ENCODE measurements at regions not wholly inside any gene's neighbourhood (a gene's known extent, or its start where the extent isn't known, plus 50 kb on each side); places are given as distances from the start of the nearest gene placed in this dataset.

- DNase-seq (ENCODE audit: low read depth): no peak
- H3K4me3 ChIP-seq (ENCODE audit: low read length): no peak overlapping the region
- no peak for TF ChIP-seq CTCF (IDR thresholded peaks at IDR 0.05; ENCODE audit: insufficient read depth, low read depth, low read length, missing control alignments)
These were observed 451.7 kb upstream of the HS6ST1 start for GRCh38 chr2:128770143-128771085.

GRCh38 chr2:128771401-128771800 lies 452.7 kb upstream of the HS6ST1 start:
- no peak for DNase-seq (ENCODE audit: low read depth)
- TF ChIP-seq CTCF (IDR thresholded peaks at IDR 0.05; ENCODE audit: insufficient read depth, low read depth, low read length, missing control alignments): no peak
- no peak overlapping the region for H3K4me3 ChIP-seq (ENCODE audit: low read length)

- DNase-seq (ENCODE audit: low read depth): no peak
- no peak overlapping the region for H3K4me3 ChIP-seq (ENCODE audit: low read length)
- TF ChIP-seq CTCF (IDR thresholded peaks at IDR 0.05; ENCODE audit: insufficient read depth, low read depth, low read length, missing control alignments): no peak
These were observed 454.0 kb upstream of the HS6ST1 start for GRCh38 chr2:128772671-128773070.

- no peak for TF ChIP-seq CTCF (IDR thresholded peaks at IDR 0.05; ENCODE audit: insufficient read depth, low read depth, low read length, missing control alignments)
- H3K4me3 ChIP-seq (ENCODE audit: low read length): no peak overlapping the region
- DNase-seq (ENCODE audit: low read depth): no peak
These were observed 455.1 kb upstream of the HS6ST1 start for GRCh38 chr2:128773641-128774319.

- no peak overlapping the region for H3K4me3 ChIP-seq (ENCODE audit: low read length)
- DNase-seq (ENCODE audit: low read depth): peak; percentile 44
- TF ChIP-seq CTCF (IDR thresholded peaks at IDR 0.05; ENCODE audit: insufficient read depth, low read depth, low read length, missing control alignments): no peak
These were observed 455.9 kb upstream of the HS6ST1 start for GRCh38 chr2:128774320-128775216.

GRCh38 chr2:128775217-128775913 lies 456.7 kb upstream of the HS6ST1 start:
- no peak for TF ChIP-seq CTCF (IDR thresholded peaks at IDR 0.05; ENCODE audit: insufficient read depth, low read depth, low read length, missing control alignments)
- no peak overlapping the region for H3K4me3 ChIP-seq (ENCODE audit: low read length)
- no peak for DNase-seq (ENCODE audit: low read depth)

All from epithelial cell of esophagus (primary cell).